ENCODE measurements at regions not wholly inside any gene's neighbourhood (a gene's known extent, or its start where the extent isn't known, plus 50 kb on each side); places are given as distances from the start of the nearest gene placed in this dataset.
"Not testable (repeated sequence)": the region's sequence is repeated elsewhere in the genome, so short reads cannot be mapped to it uniquely, and the experiment has no call there.

- ATAC-seq (ENCODE audit: poor library complexity) (no peak), DNase-seq (no peak)
- Mint-ChIP-seq H3K4me3 (no peak overlapping the region), H3K27me3 (no peaks in the 10 kb centered on the region), H3K27ac (no peak overlapping the region), H3K9me3 (peaks cover 10% of the 10 kb centered on the region), H3K36me3 (ENCODE audit: low read depth) (no peaks in the 10 kb centered on the region), H3K4me1 (ENCODE audit: low read depth) (no peaks in the 10 kb centered on the region)
- ChIA-PET POLR2A (no interaction called here), CTCF (interaction anchor here (1.1 kb wide), 1 partner anchor 57 kb away, joined by 3 read pairs; the partner anchor contains the start of gene ST3GAL5)
- no peaks in the 10 kb centered on the region for H3K4me1 ChIP-seq (ENCODE audit: insufficient read depth, low read length)
- H3K4me3 ChIP-seq (ENCODE audit: low read length), result no peak overlapping the region
- no peak for TF ChIP-seq CTCF (IDR thresholded peaks at IDR 0.05)
- intact Hi-C loops (cut with DNase I, micrococcal nuclease), result no loop called here
- H3K9me3 ChIP-seq (ENCODE audit: control insufficient read depth in 1 of 2, insufficient read depth in 1 of 2, low read length in 2 of 2), result peaks cover 11 to 20% of the 10 kb centered on the region in 2 experiments
- H3K27me3 ChIP-seq (ENCODE audit: control insufficient read depth in 1 of 2, insufficient read depth in 2 of 2, low read length in 2 of 2), result no peaks in the 10 kb centered on the region
- no peak overlapping the region for H3K27ac ChIP-seq (ENCODE audit: low read depth in 1 of 2, low read length in 2 of 2)
- no peaks in the 10 kb centered on the region for H3K36me3 ChIP-seq (ENCODE audit: insufficient read depth, low read length)
Observed at GRCh38 chr2:85945586-85945985, 56.8 kb upstream of the ST3GAL5 start.

- ATAC-seq (ENCODE audit: poor library complexity), result no peak
- H3K4me3 ChIP-seq (ENCODE audit: low read length), result no peak overlapping the region
- no peaks in the 10 kb centered on the region for H3K36me3 ChIP-seq (ENCODE audit: insufficient read depth, low read length)
- H3K27ac ChIP-seq (ENCODE audit: low read depth in 1 of 2, low read length in 2 of 2), result no peak overlapping the region
- Mint-ChIP-seq H3K9me3 (peaks cover 10% of the 10 kb centered on the region), H3K36me3 (ENCODE audit: low read depth) (no peaks in the 10 kb centered on the region), H3K27ac (no peak overlapping the region), H3K4me3 (no peak overlapping the region), H3K4me1 (ENCODE audit: low read depth) (no peaks in the 10 kb centered on the region), H3K27me3 (no peaks in the 10 kb centered on the region)
- POLR2A ChIA-PET, result no interaction called here
- CTCF ChIA-PET, result interaction anchor here (1.1 kb wide), 1 partner anchor 57 kb away, joined by 3 read pairs; the partner anchor contains the start of gene ST3GAL5
- peaks cover 11 to 20% of the 10 kb centered on the region in 2 experiments for H3K9me3 ChIP-seq (ENCODE audit: control insufficient read depth in 1 of 2, insufficient read depth in 1 of 2, low read length in 2 of 2)
- TF ChIP-seq CTCF (IDR thresholded peaks at IDR 0.05), result no peak
- no peaks in the 10 kb centered on the region for H3K4me1 ChIP-seq (ENCODE audit: insufficient read depth, low read length)
- no peaks in the 10 kb centered on the region for H3K27me3 ChIP-seq (ENCODE audit: control insufficient read depth in 1 of 2, insufficient read depth in 2 of 2, low read length in 2 of 2)
- intact Hi-C loops (cut with DNase I, micrococcal nuclease), result no loop called here
- no peak for DNase-seq
Observed at GRCh38 chr2:85945172-85945571, 56.4 kb upstream of the ST3GAL5 start.

GRCh38 chr2:85942346-85942957, 53.7 kb upstream of the ST3GAL5 start:
- H3K27me3 Mint-ChIP-seq, result no peaks in the 10 kb centered on the region
- peaks cover 10% of the 10 kb centered on the region for H3K9me3 Mint-ChIP-seq
- ChIA-PET POLR2A (no interaction called here), CTCF (no interaction called here)
- DNase-seq, result no peak
- no peak overlapping the region for H3K27ac Mint-ChIP-seq
- Histone ChIP-seq H3K27ac (ENCODE audit: low read depth in 1 of 2, low read length in 2 of 2) (no peak overlapping the region), H3K4me3 (ENCODE audit: low read length) (no peak overlapping the region), H3K36me3 (ENCODE audit: insufficient read depth, low read length) (no peaks in the 10 kb centered on the region), H3K4me1 (ENCODE audit: insufficient read depth, low read length) (no peaks in the 10 kb centered on the region), H3K9me3 (ENCODE audit: control insufficient read depth in 1 of 2, insufficient read depth in 1 of 2, low read length in 2 of 2) (peaks cover 11 to 20% of the 10 kb centered on the region in 2 experiments), H3K27me3 (ENCODE audit: control insufficient read depth in 1 of 2, insufficient read depth in 2 of 2, low read length in 2 of 2) (no peaks in the 10 kb centered on the region)
- ATAC-seq (ENCODE audit: poor library complexity), result no peak
- no peaks in the 10 kb centered on the region for H3K4me1 Mint-ChIP-seq (ENCODE audit: low read depth)
- no peaks in the 10 kb centered on the region for H3K36me3 Mint-ChIP-seq (ENCODE audit: low read depth)
- TF ChIP-seq CTCF (IDR thresholded peaks at IDR 0.05), result no peak
- intact Hi-C loops (cut with DNase I, micrococcal nuclease), result no loop called here
- no peak overlapping the region for H3K4me3 Mint-ChIP-seq

- H3K27me3 Mint-ChIP-seq; H3K36me3 Mint-ChIP-seq (ENCODE audit: low read depth); ATAC-seq (ENCODE audit: poor library complexity); H3K36me3 ChIP-seq (ENCODE audit: insufficient read depth, low read length); intact Hi-C loops (cut with DNase I, micrococcal nuclease); H3K4me3 ChIP-seq (ENCODE audit: low read length); H3K4me1 Mint-ChIP-seq (ENCODE audit: low read depth); CTCF ChIA-PET; DNase-seq; H3K27ac ChIP-seq (ENCODE audit: low read depth in 1 of 2, low read length in 2 of 2); H3K4me1 ChIP-seq (ENCODE audit: insufficient read depth, low read length); H3K27ac Mint-ChIP-seq; H3K4me3 Mint-ChIP-seq; POLR2A ChIA-PET; H3K27me3 ChIP-seq (ENCODE audit: control insufficient read depth in 1 of 2, insufficient read depth in 2 of 2, low read length in 2 of 2); H3K9me3 Mint-ChIP-seq: not testable (repeated sequence)
- peaks cover 14 to 20% of the 10 kb centered on the region in 2 experiments for H3K9me3 ChIP-seq (ENCODE audit: control insufficient read depth in 1 of 2, insufficient read depth in 1 of 2, low read length in 2 of 2)
Observed at GRCh38 chr2:85941490-85941889, 52.7 kb upstream of the ST3GAL5 start.
